ENCODE measurements at regions not wholly inside any gene's neighbourhood (a gene's known extent, or its start where the extent isn't known, plus 50 kb on each side); places are given as distances from the start of the nearest gene placed in this dataset.
A peak's percentile ranks its signal among the peaks of the same experiment; 100 is the strongest.
"Not testable (repeated sequence)": the region's sequence is repeated elsewhere in the genome, so short reads cannot be mapped to it uniquely, and the experiment has no call there.

DNA sequence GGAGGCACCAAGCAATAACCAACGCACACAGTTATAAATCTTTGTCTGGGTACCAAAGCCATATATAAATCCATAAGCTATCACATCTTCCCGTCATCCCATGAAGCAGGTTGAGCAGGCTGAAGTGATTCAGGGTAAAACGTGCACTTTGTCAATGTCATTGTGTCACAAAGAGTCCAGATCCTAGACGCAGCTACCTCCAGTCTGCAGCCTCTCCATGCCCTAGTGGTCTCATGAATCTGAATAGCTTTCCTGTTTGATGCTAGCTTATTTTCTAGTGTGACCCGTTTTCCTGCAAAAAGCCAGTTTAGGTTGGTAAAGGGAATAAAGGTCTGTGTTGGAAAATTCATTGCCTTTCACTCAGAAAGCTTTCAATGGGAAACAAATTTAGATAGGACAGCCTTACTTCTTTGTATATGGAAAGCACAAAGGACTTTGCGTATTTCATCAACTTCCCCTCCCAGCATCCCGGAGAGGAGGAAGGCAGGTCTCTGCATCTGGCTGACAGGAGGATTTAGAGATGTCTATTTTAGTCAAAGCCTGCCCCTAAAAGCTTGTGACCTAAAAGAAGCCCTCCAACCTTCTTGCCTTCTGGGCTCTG, 222.3 kb upstream of the ARL4C start:
- no peak for DNase-seq

- DNase-seq: no peak
These were observed 219.4 kb upstream of the ARL4C start for GRCh38 chr2:234716271-234716670.

DNA sequence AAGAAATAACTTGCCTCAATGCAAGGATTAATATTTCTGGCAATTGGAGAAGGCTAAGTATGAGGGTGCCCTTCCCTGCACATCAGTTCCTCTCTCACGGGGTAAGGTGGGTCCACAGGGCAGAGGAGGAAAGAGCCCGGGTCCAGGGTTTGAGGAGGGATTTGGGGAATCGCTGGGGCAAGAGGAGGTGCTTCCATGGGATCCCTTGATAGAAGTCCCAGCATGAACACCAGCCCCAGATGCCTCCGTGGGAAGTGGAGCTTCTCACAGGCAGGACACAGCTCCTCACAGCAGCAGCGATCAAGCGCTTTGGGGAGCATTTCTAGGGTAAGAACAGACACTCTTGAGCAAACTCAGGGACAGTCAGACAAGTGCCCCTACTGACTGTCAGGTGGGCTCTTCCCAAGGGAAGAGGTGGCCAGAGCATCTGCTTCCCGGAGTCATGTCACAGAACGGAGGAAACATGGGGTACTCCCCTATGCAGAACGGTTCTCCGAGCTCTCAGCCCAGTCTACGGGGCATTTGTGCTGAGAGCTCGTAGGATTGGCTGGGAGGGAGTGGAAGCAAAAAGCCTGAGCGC, 218.9 kb upstream of the ARL4C start:
- DNase-seq: no peak

GRCh38 chr2:234714711-234715110, 217.8 kb upstream of the ARL4C start:
- no peak for DNase-seq

DNA sequence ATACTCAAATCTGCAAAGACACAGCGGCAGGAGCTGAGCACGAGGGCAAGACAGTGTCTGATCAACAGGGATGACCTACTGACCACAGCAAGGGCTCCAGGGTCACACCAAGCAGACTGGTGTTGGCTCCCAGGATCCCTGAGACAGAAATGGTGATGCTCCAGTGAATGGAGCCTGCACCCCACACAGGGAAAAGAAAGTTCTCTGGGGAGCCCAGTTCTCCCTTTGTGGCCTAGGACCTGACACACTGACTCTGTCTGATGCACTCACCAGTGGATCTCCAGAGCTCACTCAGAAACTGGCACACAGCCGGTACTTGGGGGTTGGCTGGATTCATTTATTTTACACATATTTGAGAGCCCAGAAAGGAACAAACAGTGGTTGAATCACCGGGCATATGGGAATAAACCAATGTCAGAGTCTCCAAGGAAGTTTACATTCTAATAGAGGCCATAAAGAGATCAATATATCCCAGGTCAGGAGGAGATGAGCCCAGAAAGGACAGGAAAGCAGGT, 215.6 kb upstream of the ARL4C start:
- DNase-seq: no peak

DNA sequence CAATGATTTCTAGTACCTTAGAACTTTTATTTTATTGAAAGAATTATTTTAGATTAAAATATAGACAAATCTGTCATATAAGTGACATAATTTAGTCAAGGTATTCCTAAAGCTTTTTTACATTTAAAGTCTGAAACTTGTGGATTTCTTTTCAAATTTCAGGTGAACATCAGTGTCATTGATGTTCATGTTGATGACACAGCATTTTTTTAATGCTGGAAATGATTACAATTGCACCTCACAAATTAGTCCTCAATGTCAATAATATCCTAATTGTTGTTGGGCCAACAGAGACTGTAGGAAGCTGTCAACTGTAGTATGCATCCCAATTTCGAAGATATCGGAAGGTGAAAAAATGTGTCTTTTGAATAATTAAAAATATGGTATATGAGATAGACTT, 214.4 kb upstream of the ARL4C start:
- DNase-seq: no peak

DNA sequence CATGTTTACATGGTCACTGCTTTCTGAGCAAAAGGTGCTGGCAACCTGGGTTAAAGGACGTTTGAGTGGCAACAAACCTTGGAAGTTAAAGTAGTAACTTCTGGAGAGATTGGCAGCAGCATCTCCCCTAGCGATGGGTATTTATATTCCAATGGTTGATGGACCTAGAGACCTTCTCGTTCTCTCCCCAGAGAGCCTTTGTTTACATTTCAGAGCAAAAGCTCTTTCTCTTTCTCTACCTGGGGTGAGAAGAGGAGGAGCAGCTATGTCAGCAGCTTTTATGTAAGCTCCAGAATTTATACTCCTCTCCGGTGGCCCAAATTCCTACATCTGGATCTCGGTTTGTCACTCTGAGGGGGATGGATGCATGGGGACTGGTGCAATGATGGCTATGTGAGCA, 213.7 kb upstream of the ARL4C start:
- DNase-seq: peak; percentile 32

- no peak for DNase-seq
These were observed 213.2 kb upstream of the ARL4C start for GRCh38 chr2:234710066-234710465.

GRCh38 chr2:234708717-234709116, 211.8 kb upstream of the ARL4C start:
- no peak for DNase-seq

GRCh38 chr2:234708091-234708683, 211.3 kb upstream of the ARL4C start:
- no peak for DNase-seq

DNA sequence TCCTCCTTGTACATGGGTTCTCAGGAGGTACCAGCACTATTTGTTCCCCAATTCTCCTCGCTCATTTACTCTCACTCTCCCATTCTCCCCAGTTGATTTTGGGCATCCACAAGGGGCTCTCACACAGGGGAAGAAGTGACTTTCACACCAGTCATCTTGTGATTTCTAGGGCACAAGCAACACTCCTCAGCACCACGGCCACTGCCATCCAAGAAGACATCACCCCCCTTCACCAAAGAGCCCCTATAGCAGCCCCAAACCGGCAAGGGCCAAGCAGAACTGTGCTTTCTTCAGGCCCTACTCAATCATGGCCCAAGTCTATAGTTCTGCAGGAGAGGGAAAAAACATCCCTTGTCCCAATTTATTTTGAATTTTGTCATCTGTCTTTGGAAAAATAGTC, 209.2 kb upstream of the ARL4C start:
- no peak for DNase-seq

GRCh38 chr2:234705108-234705507, 208.2 kb upstream of the ARL4C start:
- DNase-seq: peak; percentile 51

GRCh38 chr2:234703258-234703657, 206.4 kb upstream of the ARL4C start:
- DNase-seq: no peak

DNA sequence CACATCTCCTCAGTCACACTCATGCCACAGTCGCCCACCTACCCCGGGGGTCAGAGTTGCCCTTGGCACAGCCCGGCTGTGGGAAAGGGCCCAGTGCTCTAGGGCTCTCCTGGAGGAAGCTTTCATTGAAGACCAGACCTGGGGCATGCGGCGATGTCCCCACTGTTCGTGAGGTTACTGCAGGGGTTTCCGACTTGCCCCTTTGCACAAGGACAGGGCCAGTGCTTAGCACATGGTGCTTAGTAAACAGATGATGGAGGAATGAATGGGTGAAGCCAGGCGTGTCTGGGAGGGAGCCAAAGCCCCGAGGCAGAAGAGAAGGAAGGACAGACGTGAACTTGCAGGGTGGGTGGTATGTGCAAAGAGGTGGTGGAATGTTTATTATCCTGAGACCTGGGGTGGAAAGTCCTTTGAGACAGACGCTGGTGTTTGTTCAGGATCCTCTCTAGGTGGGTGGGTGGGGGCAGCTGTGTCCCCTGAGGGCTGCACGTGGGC, 205.9 kb upstream of the ARL4C start:
- DNase-seq: no peak

DNA sequence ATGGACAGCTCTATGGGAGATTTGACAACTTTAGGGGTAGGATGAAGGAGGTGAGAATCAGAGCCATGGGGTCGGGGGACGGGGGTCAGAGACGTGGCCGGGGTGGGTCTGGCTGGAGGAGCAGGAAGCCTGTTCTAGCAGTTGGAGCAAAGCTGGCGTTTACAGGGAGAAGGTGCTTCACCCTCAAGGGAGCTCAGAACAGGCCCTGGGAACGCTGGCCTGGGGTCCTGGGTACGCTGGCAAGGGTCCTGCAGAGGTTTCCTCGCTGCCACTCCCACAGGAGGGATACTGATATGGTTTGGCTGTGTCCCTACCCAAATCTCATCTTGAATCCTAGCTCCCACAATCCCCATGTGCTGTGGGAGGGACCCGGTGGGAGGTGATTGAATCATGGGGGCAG, 205.0 kb upstream of the ARL4C start:
- DNase-seq: no peak

GRCh38 chr2:234701421-234701820, 204.5 kb upstream of the ARL4C start:
- no peak for DNase-seq

DNA sequence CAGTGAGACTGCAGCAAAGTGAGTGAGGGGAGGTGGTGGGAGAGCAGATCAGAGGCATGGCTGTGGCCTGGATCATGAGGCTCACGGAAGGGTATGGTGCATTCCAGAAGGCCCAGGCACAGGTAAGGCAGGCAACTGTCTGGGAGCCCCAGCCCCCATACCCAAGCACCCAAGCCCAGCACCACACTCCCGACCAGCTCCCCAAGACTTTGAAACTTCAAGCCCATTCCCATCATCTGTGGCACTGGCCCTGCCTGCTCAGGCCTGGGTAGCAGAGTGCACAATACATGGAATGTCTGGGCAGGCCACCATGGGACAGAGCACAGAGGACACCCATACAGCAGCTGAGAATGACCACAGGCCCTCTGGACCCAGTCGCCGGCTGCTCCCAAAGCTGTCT, 202.6 kb upstream of the ARL4C start:
- no peak for DNase-seq

DNA sequence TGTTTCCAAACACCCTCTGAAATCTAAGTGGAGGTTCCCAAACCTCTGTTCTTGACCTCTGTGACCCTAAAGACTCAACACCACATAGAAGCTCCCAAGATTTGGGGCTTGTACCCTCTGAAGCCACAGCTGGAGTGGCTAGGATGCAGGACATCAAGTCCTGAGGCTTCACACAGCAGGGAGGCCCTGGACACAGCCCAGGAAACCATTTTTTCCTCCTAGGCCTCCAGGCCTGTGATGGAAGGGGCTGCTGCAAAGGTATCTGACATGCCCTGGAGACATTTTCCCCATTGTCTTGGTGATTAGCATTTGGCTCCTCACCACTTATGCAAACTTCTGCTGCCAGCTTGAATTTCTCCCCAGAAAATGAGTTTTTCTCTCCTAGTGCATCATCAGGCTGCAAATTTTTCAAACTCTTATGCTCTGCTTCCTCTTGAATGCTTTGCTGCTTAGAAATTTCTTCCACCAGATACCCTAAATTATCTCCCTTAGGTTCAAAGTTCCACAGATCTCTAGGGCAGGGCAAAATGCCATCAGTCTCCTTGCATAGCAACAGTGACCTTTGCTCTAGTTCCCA, 200.5 kb upstream of the ARL4C start:
- not testable (repeated sequence) for DNase-seq

DNA sequence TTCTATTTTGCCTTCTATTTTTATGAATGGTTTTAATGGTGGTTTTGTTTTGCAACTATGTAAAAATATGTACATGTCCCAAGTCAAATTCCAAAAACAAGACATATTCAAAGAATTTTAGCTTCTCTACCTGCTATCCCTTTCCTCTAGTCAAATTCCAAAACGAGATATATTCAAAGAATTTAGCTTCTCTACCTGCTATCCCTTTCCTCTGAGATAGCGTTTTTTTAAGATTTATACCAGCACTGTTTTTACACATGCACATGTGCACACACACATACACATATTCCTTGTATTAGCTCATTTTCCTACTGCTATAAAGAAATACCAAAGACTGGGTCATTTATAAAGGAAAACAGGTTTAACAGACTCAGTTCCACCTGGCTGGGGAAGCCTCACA, 199.1 kb upstream of the ARL4C start:
- DNase-seq: no peak

- peak; percentile 35 for DNase-seq
These were observed 197.5 kb upstream of the ARL4C start for GRCh38 chr2:234694244-234695013.

DNA sequence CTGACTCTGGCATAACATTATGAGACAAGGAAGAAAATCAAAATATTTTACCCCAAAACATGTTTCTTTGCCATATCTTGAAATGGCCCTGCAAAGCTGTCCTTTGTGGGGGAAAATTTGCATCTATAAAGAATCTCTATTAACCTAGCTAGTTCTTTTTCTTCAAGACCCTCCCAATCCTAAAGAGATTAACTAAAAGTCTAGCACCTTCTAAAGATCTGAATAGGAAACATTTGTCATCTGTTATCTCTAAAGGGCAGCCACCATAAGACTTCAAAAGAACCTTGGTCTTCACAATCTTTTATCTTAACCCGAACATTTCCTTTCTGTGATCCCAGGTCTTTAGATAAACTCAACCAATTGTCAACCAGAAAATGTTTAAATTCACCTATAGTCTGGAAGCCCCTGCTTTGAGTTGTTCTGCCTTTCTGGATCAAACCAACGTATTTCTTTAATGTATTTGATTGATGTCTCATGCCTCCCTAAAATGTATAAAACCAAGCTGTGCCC, 196.9 kb upstream of the ARL4C start:
- not testable (repeated sequence) for DNase-seq

DNA sequence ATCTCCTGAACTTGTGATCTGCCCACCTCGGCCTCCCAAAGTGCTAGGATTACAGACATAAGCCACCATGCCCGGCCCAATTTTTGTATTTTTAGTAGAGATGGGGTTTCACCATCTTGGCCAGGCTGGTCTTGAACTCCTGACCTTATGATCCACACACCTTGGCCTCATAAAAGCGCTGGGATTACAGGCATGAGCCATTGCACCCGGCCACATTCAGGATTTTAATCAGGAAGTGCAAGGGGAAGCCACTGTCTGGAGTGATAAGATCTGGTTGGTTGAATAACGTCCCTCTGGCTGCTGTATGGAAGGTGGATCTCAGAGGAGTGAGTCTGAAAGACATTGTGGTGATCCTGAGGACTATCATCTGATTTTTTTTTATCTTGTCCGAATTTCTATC, 196.3 kb upstream of the ARL4C start:
- DNase-seq: not testable (repeated sequence)
